ENCODE measurements at regions not wholly inside any gene's neighbourhood (a gene's known extent, or its start where the extent isn't known, plus 50 kb on each side); places are given as distances from the start of the nearest gene placed in this dataset.
"Not testable (repeated sequence)": the region's sequence is repeated elsewhere in the genome, so short reads cannot be mapped to it uniquely, and the experiment has no call there.

DNA sequence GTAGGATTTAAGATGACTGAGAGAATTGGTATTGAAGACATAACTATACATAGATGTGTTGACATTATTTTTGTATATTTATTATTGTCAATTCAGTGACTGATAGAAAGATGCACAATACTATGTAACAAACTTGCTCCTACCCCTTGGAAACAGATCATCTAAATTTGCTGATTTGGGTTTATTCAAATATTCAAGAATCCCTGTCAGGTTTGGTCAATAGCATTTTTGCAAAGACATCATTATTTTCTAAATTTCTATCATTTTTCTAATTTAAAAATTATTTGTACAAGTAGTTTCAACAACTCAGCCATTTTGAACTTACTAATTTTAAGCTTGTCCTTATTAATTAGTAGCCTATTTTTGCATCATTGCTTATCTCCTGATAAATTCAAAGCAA is 1463.4 kb downstream of the SI start:
- no peak for DNase-seq

DNA sequence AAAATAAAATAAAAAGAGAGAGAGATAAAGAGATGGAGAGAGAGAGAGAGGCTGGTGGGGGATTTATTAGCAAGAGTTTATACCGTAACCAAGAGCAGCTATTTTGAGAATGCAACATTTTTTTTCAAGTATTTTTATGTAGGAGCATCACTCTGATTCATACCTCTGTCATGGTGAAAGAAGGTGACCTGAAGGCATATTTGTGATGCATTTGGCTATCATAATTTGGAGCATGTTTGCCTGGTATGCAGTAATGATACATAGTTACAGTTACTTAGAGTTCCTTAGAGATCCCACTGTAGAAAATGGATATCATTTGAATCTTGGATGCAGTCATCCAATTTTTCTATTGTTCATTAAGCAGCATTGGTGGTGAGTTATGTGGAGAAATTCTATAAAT is 1472.4 kb downstream of the SI start:
- no peak for DNase-seq

DNA sequence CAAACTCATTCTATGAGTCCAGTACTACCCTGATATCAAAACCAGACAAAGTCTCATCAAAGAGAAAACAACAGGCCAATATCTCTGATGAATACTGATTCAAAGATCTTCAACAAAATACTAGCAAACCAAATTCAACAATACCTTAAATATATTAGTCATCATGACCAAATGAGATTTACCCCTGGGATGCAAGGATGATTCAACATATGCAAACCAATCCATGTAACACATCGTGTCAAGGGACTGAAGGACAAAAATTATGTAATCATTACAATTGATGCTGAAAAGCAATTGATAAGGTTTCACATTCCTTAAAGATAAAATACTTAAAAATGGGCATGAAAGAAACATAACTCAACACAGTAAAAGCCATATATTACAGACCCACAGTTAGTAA is 1476.9 kb downstream of the SI start:
- DNase-seq, result no peak

DNA sequence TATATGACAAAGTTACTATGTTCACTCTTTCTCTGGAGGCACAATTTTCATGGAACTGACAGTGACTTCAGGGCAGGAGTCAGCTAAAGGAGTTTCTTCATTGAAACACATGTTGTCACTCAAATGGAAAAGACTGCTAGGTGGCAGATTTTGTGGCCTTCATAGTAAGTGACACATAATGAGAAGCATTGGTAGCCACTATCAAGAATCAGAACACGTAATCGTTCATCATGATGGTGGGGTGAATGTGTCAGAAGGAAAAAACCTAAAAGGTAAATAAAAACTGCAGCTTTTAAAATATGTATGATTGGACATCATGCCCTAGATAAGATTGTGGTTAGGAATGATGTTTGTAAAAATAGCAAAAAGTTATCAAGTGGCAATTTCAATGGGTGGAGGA is 1491.0 kb downstream of the SI start:
- DNase-seq, result no peak

DNA sequence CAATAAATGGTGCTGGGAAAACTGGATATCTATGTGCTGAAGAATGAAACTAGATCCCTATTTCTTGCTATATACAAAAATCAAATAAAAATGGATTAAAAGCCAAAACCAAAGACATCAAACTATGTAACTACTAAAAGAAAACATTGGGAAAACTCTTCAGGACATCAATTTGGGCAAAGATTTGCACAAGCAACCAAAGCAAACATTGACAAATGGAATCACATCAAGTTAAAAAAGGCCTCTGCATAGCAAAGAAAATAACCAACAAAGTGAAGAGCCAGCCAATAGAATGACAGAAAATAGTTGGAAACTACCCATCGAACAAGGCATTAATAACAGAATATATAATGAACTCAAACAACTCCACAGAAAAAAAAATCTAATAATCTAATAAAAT is 1495.3 kb downstream of the SI start:
- DNase-seq, result no peak

DNA sequence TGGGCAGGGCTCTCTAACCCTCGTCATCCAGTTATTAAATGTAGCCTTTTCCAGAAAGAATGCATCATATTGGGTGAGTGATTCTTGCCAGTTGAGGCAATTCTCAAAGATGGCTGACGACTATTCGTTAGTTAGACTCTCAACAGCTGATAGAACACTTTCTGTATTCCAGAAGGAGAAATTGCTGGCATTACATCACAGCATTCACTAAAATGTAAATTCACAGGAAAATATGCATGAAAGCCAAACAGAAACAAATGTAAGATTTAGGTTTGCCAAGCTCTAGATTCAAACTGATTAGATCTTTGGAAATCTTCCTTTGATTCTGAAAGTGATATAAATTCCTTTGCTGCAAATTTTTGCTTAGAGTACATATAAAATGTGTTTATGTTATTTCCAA is 1501.0 kb downstream of the SI start:
- DNase-seq, result no peak

DNA sequence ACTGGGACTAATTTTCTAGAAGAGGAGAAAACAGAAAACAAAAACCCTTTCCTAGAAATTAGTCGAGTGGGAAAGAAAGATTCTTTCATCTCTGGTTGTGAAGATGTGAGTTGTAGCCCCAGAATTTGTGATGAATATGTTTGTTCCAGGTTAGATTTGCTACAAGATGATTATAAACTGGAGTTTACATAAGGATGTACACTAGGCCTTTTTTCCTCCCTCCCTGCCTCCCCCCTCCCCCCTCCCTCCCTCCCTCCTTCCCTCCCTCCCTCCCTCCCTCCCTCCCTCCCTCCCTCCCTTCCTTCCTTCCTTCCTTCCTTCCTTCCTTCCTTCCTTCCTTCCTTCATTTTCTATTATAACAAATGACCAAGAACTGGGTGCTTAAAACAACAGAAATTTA is 1502.0 kb downstream of the SI start:
- DNase-seq, result no peak

DNA sequence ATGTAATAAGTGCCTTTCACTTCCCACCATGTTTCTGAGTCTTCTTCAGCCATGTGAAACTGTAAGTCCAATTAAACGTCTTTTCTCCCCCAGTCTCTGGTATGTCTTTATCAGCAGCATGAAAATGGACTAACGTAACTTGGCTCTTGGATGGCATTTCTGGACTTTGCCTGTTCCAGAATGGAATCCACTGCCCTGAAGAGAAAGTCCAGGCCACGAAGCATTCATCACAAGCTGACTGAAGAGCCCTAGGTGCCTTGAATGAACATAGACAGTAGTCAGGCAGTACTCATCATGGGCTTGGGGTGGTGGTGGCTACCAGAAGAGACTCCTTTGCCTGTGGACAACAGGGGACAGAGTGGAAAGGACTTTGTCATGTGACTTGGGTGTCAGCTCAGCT is 1505.0 kb downstream of the SI start:
- DNase-seq, result no peak

DNA sequence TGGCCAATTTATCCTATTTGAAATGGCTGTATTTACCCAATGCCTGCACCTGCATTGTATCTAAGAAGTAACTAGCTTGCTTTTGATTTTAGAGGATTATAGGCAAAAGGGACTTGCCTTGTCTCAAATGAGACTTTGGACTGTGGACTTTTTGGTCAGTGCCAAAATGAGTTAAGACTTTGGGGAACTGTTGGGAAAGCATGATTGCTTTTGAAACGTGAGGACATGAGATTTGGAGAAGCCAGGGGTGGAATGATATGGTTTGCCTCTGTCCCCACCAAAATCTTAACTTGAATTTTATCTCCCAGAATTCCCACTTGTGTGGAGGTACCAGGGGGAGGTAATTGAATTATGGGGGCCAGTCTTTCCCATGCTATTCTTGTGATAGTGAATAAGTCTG is 1505.4 kb downstream of the SI start:
- DNase-seq, result no peak

DNA sequence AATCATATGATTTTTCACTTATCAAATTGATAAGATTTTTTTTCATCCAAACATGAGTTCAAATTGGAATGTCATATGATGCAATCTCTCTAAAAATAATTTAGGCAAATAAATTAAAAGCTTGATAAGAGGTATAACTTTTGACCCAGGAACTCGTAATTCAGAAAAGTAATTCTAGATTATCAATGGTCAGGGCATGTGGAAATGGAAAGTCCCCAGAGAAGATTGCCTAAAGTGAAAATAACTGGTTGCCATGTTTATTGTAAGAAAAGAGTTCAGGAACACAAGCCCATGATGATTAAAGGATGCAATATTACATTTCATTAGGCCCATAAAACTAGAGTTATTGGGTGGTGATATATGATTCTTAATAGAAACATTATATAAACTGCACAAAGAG is 1514.8 kb downstream of the SI start:
- no peak for DNase-seq

DNA sequence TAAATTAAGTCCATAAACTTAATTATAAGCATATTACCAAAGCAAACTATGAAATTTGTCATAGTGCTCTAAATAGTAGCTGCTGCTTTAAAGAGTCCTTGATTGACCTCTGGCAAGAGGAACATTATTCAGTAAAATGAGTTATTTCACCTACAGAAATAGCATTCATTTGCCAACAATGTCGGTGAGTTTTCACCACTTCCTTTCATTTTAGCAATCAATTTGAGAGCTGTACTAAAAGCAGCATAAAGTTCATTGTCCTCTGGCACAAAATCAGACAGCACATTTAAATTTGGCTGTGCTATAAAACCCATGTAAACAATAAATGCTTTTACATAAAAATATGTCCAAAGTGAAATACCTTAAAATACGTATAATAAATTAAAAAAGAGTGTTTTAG is 1515.7 kb downstream of the SI start:
- no peak for DNase-seq

DNA sequence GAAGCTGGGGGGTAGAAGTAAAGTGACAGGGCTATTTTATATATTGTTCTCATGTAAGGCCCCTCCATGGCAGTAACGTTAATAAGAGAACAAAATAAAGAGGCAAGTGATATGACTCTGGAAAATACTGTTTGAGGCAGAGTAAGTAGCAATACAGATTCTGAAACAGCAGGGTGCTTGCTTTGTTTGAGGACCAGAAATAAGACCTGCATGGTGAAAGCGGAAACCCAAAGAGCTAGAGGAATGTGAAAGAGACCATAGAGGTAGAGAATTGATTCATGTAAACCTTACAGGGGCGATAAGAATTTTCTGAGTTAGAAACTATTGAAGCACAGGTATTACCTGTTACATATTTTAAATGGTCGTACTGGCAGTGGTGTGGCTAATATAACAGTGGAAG is 1517.1 kb downstream of the SI start:
- no peak for DNase-seq

DNA sequence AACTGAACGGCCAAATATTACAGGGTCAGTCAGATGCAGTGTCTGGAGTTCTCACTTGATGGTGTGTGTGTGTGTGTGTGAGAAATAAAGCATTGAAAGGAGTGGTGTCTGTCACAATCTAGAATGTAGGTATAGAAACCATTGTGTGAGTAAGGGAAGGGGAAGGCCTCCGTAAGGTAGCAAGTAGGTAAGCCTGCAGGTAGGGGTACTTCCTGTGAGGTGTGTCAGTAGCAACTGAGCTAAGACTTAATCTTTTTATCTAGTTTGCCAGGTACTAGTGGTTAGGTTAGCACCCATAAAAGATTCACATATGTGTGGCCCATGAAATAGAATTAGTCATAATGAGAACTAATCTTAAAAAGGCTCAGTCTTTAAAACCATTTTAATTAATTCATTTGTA is 1517.8 kb downstream of the SI start:
- no peak for DNase-seq

DNA sequence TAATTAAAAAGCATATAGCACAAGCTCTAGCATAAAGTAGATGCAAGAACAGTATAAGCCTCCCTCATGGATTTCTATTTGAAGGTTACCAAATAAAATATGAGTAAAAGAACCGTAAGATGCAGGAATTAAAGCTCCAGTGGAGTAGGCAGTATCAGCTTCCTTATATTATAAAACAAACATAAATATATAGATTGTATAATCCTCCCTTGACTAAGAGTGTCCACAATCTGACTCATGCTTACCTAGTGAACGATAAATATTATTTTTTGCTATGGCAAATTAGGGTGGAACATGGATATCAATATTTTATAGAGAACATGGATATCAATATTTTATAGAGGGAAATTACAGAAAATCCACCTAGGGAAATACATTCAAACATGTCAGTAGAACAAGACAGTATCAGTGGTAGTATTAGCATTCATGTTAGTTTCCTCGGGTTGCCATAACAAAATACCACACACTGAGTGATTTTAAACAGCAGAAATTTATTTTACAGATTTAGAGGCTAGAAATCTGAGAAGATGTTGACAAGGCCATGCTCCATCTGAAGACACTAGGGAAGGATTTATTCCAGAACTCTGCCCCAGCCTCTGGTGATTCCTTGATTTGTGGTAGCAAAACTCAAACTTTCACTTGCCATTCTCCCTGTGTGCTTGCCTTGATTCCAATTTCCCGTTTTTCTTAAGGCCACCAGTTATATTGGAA is 1521.3 kb downstream of the SI start:
- DNase-seq, result no peak

DNA sequence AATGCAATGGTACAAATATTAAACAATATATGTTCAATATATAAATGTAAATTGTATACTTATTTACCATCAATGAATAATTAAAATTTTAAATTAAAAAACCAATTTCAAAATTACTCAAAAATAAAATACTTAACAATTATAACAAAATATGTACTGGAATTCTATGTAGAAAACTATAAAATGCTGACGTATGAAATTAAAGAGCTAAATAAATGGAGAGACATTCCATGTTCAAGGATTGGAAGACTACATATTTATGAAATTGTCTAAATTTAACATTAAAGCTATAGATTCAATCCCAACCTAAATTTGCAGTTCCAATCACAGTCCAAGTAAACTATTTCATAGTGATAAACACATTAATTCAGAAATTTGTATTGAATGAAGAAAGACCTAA is 1522.4 kb downstream of the SI start:
- DNase-seq, result no peak

DNA sequence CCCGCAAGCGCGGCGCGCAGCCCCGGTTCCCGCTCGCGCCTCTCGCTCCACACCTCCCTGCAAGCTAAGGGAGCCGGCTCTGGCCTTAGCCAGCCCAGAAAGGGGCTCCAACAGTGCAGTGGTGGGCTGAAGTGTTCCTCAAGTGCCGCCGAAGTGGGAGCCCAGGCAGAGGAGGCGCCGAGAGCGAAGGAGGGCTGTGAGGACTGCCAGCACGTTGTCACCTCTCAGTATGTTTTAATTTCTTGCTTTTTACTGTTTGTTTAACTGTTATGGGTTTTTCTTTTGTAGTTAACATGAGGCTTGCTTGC is 1525.7 kb downstream of the SI start:
- no peak for DNase-seq

DNA sequence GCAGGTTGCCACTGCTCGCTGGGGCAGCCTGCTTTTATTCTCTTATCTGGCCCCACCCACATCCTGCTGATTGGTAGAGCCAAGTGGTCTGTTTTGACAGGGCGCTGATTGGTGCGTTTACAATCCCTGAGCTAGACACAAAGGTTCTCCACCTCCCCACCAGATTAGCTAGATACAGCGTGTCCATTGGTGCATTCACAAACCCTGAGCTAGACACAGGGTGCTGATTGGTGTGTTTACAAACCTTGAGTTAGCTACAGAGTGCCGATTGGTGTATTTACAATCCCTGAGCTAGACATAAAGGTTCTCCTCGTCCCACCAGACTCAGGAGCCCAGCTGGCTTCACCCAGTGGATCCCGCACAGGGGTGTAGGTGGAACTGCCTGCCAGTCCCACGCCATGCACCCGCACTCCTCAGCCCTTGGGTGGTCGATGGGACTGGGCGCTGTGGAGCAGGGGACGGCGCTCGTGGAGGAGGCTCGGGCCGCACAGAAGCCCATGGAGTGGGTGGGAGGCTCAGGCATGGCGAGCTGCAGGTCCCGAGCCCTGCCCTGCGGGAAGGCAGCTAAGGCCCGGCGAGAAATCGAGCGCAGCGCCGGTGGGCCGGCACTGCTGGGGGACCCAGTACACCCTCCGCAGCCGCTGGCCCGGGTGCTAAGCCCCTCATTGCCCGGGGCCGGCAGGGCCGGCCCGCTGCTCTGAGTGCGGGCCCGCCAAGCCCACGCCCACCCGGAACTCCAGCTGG is 1526.2 kb downstream of the SI start:
- DNase-seq, result not testable (repeated sequence)

DNA sequence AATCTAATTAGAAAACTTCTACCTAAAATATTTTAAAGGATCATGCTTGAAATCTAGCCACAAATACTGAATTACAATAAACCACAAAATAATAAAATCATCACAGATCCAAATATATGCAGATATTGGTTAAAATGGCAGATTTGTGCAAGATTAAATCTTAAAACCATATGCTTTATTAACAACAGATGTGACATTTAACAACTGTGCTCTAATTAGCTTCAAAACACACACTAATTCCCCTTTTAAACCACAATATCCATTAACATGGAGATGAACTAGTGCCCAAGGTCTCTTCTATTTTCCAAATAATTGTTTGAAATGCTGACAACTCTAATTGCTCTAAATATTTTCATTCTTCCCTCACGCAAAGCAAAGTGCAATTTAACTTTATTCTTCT is 1530.3 kb downstream of the SI start:
- DNase-seq, result no peak

DNA sequence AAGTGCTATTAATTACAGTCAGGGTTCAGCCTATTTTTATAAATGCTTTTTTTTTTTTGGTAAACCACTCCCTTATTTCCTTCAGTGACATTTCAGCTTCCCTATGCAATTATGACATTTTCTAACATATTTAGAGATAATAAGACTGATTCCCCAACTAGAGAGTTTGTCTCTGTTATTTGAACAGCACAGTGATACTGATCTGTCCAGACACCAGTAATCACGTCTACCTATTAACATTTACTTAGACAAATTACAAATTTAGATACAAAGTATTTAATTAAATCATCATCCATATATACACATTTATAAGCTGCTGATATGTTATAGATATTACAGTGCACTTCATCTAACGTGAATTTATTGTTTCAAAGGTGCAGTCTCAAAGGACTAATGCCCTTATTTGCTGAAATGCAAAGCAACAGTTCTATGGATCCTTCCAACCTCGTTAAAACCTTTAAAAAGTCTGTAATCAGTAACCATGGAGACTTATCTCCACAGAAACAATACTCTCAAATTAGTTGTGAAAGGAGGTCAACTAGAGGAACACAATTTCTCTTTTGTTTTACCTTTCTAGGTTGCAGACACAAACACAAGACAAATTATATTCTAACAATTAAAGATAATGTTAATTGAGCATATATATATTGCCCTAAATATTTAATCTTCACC is 1531.1 kb downstream of the SI start:
- DNase-seq, result no peak

DNA sequence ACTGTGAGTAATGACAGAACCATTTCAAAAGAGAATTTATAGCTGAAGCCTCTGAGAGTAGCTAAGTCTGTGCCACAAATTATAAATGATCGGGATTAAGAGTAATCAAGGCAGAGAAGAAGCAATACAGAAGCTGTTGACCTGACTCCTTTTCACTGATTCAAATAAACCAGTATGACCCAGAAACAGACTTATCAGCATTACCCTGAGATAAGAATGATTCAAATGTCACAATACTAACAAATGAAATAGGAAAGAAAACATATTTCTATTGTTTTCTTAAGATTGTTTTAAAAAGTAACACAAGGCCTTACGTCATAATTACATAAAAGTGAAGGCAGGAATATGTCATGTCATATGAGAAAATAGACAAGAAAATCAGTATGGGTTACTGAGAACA is 1534.6 kb downstream of the SI start:
- no peak for DNase-seq

DNA sequence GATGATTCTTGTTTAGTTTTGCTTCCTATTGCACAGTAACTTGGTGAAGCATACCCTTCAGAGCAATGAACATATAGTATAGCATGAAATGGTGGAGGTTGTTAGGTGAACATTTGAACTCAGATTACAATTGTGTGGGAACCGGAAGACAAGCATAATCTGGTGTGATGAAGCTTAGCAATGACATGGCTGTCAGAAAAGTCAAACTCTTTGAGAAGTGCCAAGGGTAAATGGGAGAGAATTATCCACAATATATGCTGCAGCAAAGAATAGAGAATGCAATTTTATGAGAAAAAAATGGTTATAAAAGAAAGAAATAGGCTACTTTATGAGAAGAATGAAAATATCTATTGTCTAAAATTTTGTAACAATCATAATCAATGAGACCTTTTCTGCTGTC is 1536.7 kb downstream of the SI start:
- DNase-seq, result no peak

DNA sequence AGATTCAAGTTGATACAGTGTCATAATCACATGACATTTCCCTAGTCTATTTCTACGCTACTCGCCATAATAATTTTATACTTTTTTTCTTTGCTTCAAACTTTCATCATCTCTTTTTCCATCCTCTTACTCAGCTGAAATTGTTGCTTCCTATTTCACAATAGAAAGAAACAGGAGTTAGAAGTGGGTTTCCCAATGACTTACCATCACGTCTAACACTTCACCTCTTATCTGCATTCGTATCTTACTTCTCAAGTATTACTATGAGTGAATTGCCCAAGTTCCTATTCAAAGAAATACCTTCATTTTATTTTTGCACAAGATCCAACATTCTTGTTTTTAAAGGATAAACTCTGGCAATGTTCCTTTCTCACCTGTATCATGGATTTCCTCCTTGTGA is 1539.9 kb downstream of the SI start:
- DNase-seq, result no peak

DNA sequence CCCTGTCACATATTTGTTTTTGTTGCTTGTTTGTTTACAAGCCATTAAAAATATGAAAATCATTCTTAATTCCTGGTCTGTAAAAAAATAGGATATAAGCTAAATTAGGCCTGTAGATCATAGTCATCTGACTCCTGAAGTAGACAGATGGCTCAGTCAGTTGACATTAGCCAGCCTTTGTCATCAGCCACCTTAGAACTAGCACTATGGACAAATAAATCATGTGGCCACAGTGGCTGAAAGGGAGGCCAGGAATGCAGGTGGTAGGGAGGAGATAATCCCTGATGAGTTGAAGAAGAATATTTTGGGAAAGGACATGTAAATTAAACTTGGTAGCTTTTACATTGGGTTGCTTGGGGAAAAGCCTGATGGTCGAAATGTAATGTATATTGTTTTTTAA is 1544.9 kb downstream of the SI start:
- no peak for DNase-seq

DNA sequence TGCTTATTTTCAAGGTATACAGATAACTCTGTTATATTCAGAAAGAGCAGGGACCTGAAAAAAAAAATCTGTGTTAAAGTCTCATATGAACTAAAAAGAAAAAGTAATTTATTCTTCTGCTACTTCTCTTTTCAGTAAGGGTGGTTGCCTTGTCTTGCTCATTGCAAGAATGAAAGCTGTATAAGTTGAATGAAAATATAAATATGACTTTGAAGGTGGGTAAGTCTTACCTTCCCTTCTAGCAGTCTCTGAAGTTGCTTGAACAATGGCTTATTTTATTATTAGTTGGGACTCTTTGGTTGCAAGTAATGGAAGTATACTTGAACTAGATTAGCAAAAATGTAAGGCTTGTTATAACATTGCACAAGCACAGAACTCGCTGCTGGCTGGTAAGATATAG is 1554.9 kb downstream of the SI start:
- DNase-seq, result no peak

DNA sequence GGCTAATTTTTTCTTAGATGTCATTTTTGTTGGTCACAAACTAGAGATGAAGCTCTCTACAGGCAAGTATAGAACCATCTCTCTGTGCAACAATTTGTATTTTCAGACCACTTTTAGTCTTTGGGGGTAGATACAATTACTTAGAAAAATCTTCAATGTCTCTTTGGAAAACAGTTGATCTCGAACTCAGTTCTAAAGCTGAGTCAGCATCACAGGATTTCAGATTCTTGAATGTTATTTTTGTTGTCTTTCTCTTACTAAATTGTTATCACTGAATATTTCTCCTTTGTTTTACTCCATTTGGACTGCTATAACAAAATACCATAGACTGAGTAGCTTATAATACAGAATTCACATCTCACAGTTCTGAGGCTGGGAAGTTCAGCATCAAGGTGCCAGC is 1557.0 kb downstream of the SI start:
- no peak for DNase-seq
